OCI-LY1 (cell line): ENCODE measurements at regions not wholly inside any gene's neighbourhood (a gene's known extent, or its start where the extent isn't known, plus 50 kb on each side); places are given as distances from the start of the nearest gene placed in this dataset.

Experiments
- EZH2 ChIP-seq: fragments of 200-600 bp; sonication (generic), shearing (Covaris generic); IDR thresholded peaks from 2 replicates; pipeline ENCODE4 v1.8.0; 2017; ENCODE audit warnings: borderline replicate concordance, mixed run types, mild to moderate bottlenecking, antibody characterized with exemption, low read length, moderate library complexity, mixed read lengths
- TF ChIP-seq, protein P1 (sequence below): fragments of 200-600 bp; sonication (generic), shearing (Covaris generic); IDR thresholded peaks from 2 replicates; pipeline ENCODE4 v1.5.1; 2017; ENCODE audit warnings: mild to moderate bottlenecking, antibody characterized with exemption, low read length, moderate library complexity, mixed read lengths

DNA sequence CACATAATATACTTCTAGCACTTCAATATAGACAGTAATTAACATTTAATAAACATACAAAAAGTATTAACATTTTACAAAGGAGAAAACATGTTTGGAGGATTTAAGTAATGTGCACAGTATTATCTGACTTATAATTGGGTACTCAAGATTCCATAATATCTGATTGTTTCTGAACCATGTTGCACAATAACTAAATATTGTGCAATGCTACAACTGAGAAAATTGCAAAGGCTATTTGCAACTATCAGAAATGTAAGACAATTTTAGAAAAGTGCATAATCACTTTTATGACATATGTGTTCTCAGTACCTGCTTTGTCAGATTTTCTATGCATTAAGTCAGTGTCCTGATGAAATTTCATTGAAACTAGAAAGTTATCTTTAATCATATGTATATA lies 934.6 kb downstream of the SOCS6 start:
- TF ChIP-seq, protein P1, sequence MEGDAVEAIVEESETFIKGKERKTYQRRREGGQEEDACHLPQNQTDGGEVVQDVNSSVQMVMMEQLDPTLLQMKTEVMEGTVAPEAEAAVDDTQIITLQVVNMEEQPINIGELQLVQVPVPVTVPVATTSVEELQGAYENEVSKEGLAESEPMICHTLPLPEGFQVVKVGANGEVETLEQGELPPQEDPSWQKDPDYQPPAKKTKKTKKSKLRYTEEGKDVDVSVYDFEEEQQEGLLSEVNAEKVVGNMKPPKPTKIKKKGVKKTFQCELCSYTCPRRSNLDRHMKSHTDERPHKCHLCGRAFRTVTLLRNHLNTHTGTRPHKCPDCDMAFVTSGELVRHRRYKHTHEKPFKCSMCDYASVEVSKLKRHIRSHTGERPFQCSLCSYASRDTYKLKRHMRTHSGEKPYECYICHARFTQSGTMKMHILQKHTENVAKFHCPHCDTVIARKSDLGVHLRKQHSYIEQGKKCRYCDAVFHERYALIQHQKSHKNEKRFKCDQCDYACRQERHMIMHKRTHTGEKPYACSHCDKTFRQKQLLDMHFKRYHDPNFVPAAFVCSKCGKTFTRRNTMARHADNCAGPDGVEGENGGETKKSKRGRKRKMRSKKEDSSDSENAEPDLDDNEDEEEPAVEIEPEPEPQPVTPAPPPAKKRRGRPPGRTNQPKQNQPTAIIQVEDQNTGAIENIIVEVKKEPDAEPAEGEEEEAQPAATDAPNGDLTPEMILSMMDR, result no peak
- TF ChIP-seq EZH2, result no peak
